SU-DHL-6 (cell line): ENCODE measurements at regions not wholly inside any gene's neighbourhood (a gene's known extent, or its start where the extent isn't known, plus 50 kb on each side); places are given as distances from the start of the nearest gene placed in this dataset.

ENCODE experiments used
- H2AFZ ChIP-seq: fragments of 200-600 bp; sonication (generic); 2 replicates; pipeline ENCODE4 v1.6.1; 2014; ENCODE audit warnings: low read depth, mild to moderate bottlenecking, moderate library complexity, mixed read lengths, antibody characterized with exemption, low read length; ENCODE audit not compliant: severe bottlenecking
- H3F3A ChIP-seq: fragments of 200-600 bp; shearing (Covaris generic); 2 replicates; pipeline ENCODE4 v1.6.0; 2016; ENCODE audit warnings: antibody characterized with exemption, mild to moderate bottlenecking; ENCODE audit not compliant: insufficient read depth
- H3K27ac ChIP-seq: fragments of 200-600 bp; sonication (generic); 2 replicates; pipeline ENCODE4 v1.5.1; 2016; ENCODE audit warnings: low read depth, mild to moderate bottlenecking, low read length, moderate library complexity, mixed read lengths
- H3K27me3 ChIP-seq: fragments of 200-600 bp; sonication (generic), shearing (Covaris generic); 2 replicates; pipeline ENCODE4 v1.6.0; 2014; ENCODE audit warnings: mild to moderate bottlenecking, low read length
- H3K36me3 ChIP-seq: fragments of 200-600 bp; sonication (generic); 2 replicates; pipeline ENCODE4 v1.6.1; 2014; ENCODE audit warnings: mild to moderate bottlenecking, low read length, mixed read lengths
- H3K4me2 ChIP-seq: fragments of 300-600, 200-600 bp; shearing (Covaris generic), sonication (generic); 2 replicates; pipeline ENCODE4 v1.6.0; 2014; ENCODE audit warnings: low read length, low read depth, mild to moderate bottlenecking; ENCODE audit not compliant: poor library complexity, severe bottlenecking
- H3K4me3 ChIP-seq: fragments of 200-600 bp; sonication (generic); 2 replicates; pipeline ENCODE4 v1.5.1; 2014; ENCODE audit warnings: antibody characterized with exemption, low read length, mild to moderate bottlenecking, mixed read lengths; ENCODE audit not compliant: insufficient read depth, poor library complexity, severe bottlenecking
- H3K79me2 ChIP-seq: fragments of 200-600 bp; sonication (generic); 2 replicates; pipeline ENCODE4 v1.6.1; 2014; ENCODE audit warnings: mild to moderate bottlenecking, low read length, moderate library complexity; ENCODE audit not compliant: insufficient read depth
- H3K9ac ChIP-seq: fragments of 200-600 bp; sonication (generic); 2 replicates; pipeline ENCODE4 v1.7.0; 2014; ENCODE audit warnings: mild to moderate bottlenecking, low read length
- H3K9me2 ChIP-seq: fragments of 200-600 bp; sonication (generic); replicated peaks from 2 replicates; pipeline ENCODE4 v1.6.1; 2014; ENCODE audit warnings: low read length; ENCODE audit not compliant: insufficient read depth
- H3K9me3 ChIP-seq: fragments of 200-600 bp; sonication (generic); 2 replicates; pipeline ENCODE4 v1.6.1; 2014; ENCODE audit warnings: low read length, mixed read lengths; ENCODE audit not compliant: insufficient read depth
- H4K20me1 ChIP-seq: fragments of 200-600 bp; sonication (generic); 2 replicates; pipeline ENCODE4 v1.6.1; 2014; ENCODE audit warnings: low read depth, mild to moderate bottlenecking, antibody characterized with exemption, low read length, moderate library complexity, mixed read lengths
- CTCF ChIP-seq: fragments of 200-600 bp; sonication (generic); IDR thresholded peaks from one replicate; pipeline ENCODE4 v1.5.1; 2017; ENCODE audit warnings: antibody characterized with exemption, mild to moderate bottlenecking, low read length, moderate library complexity; ENCODE audit not compliant: insufficient read depth, poor library complexity, severe bottlenecking
- EZH2phosphoT487 ChIP-seq: fragments of 200-600 bp; sonication (generic), shearing (Covaris generic); conservative IDR thresholded peaks from 2 replicates; pipeline ENCODE4 v1.6.1; 2018; ENCODE audit warnings: mild to moderate bottlenecking, antibody characterized with exemption, low read length, moderate library complexity, mixed read lengths

GRCh38 chr13:44762911-44763310 lies 186.8 kb upstream of the TSC22D1 start:
- H3K4me2 ChIP-seq = no peak overlapping the region
- no peak overlapping the region for H3K9ac ChIP-seq
- no peaks in the 10 kb centered on the region for H3K79me2 ChIP-seq
- H3K27ac ChIP-seq = no peak overlapping the region
- no peaks in the 10 kb centered on the region for H4K20me1 ChIP-seq
- no peaks in the 10 kb centered on the region for H3K36me3 ChIP-seq
- TF ChIP-seq CTCF (no peak), EZH2phosphoT487 (no peak)
- H3K4me3 ChIP-seq = no peak overlapping the region
- H2AFZ ChIP-seq = no peak overlapping the region
- H3K9me2 ChIP-seq = no peaks in the 10 kb centered on the region
- no peaks in the 10 kb centered on the region for H3K27me3 ChIP-seq
- H3K9me3 ChIP-seq = no peaks in the 10 kb centered on the region
- no peaks in the 10 kb centered on the region for H3F3A ChIP-seq

- Histone ChIP-seq H3K27ac (no peak overlapping the region), H2AFZ (no peak overlapping the region), H4K20me1 (no peaks in the 10 kb centered on the region), H3K79me2 (no peaks in the 10 kb centered on the region), H3K4me3 (no peak overlapping the region), H3K9me2 (no peaks in the 10 kb centered on the region), H3K4me2 (no peak overlapping the region), H3K9me3 (no peaks in the 10 kb centered on the region), H3K27me3 (no peaks in the 10 kb centered on the region), H3K9ac (no peak overlapping the region), H3F3A (no peaks in the 10 kb centered on the region), H3K36me3 (no peaks in the 10 kb centered on the region)
- TF ChIP-seq CTCF = no peak
- TF ChIP-seq EZH2phosphoT487 = no peak
Observed at GRCh38 chr13:44760434-44760833, 184.3 kb upstream of the TSC22D1 start.

- no peaks in the 10 kb centered on the region for H4K20me1 ChIP-seq
- H3K36me3 ChIP-seq = no peaks in the 10 kb centered on the region
- no peaks in the 10 kb centered on the region for H3K27me3 ChIP-seq
- no peak overlapping the region for H3K4me3 ChIP-seq
- H3K4me2 ChIP-seq = no peak overlapping the region
- no peak overlapping the region for H3K9ac ChIP-seq
- no peaks in the 10 kb centered on the region for H3F3A ChIP-seq
- no peaks in the 10 kb centered on the region for H3K9me3 ChIP-seq
- H2AFZ ChIP-seq = no peak overlapping the region
- no peak overlapping the region for H3K27ac ChIP-seq
- TF ChIP-seq CTCF (no peak), EZH2phosphoT487 (no peak)
- no peaks in the 10 kb centered on the region for H3K79me2 ChIP-seq
- no peaks in the 10 kb centered on the region for H3K9me2 ChIP-seq
Observed at GRCh38 chr13:44759384-44760360, 183.5 kb upstream of the TSC22D1 start.
